ENCODE measurements at regions not wholly inside any gene's neighbourhood (a gene's known extent, or its start where the extent isn't known, plus 50 kb on each side); places are given as distances from the start of the nearest gene placed in this dataset.
A peak's percentile ranks its signal among the peaks of the same experiment; 100 is the strongest.

GRCh38 chr1:165014753-165015152, 341.8 kb downstream of the LMX1A start:
- DNase-seq = peak; percentile 17

GRCh38 chr1:165011991-165012531, 344.5 kb downstream of the LMX1A start:
- DNase-seq = no peak

GRCh38 chr1:165011186-165011585, 345.3 kb downstream of the LMX1A start:
- no peak for DNase-seq

GRCh38 chr1:165010418-165011070, 346.0 kb downstream of the LMX1A start:
- no peak for DNase-seq

- no peak for DNase-seq
These were observed 349.7 kb downstream of the LMX1A start for GRCh38 chr1:165006831-165007230.

DNA sequence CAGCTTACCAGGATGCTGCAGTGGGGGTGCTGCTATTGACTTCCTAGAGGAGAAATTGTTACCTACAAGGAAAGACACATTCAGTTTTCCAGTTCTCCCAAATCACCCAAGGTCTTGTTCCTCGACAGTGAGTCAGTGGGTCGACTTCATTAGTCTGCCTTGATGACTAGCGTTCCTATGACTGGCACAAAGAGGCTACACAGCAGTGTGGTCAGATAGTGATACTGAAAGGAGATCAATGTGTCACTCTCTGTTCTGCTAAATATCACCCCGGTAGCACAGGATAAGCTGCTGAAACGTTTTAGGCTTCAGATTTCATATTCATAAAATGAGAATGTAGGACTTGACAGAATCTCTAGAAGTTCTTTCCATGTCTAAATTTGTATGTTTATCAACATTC, 357.4 kb downstream of the LMX1A start:
- DNase-seq = no peak

- DNase-seq = no peak
These were observed 364.7 kb downstream of the LMX1A start for GRCh38 chr1:164991763-164992314.

GRCh38 chr1:164983023-164983650, 373.4 kb downstream of the LMX1A start:
- DNase-seq = no peak

DNA sequence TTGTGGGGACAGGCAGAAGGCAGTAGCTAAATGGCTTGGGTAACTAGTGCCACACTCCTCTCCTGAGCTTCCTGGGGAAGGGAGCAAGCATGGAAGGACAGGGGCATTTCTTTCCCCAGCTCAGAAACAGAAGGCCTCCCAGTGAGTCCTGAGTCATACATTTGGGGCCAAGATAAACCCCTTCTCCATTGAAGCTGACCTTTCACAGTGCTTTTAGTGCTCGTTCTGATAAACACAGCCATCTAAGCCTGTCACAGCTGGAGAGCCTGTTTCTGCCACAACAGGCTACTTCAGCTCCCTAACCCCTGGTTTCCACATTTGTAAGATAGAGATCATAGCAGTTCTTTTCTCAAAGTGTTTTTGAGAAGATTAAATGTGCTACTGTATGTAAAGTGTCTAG, 374.0 kb downstream of the LMX1A start:
- no peak for DNase-seq

DNA sequence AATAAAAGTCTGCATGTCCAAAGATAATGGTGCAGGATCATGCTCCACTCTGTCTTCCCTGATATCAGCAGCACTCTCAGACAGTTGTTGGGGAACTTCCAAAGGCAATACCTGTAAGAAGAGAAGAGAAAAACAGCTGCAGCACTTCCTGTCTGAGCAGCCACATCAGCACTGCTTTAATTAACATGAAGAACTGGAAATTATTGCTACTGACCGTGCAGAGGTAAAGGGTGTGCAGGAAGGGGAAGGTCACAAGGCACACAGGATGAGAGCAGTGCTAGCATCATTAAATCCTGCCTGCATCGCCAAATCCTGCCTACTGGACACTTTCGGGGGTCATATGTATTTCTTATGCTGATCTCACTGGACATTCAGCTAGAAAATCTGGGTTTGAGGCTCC, 379.0 kb downstream of the LMX1A start:
- DNase-seq = no peak

- no peak for DNase-seq
These were observed 384.5 kb downstream of the LMX1A start for GRCh38 chr1:164971921-164972415.

DNA sequence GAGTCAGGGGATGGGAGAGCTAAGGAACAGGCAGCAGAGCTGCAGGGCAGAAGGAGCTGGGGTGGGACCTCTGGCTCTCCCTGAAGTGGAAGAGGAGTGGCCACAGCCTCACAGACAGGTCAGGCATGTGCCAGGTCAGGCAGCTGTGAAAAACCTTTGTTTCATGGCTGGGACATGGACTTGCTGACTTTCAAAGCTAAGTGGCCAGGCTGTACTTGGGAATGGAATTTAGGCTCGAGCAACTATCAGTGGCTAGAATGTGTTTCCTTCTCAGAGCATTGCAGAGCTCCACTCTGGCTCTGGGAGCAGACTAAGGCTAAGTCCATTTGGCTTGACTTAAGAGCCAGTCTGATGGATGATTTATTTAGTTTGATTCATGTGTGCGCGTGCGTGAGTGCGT, 385.1 kb downstream of the LMX1A start:
- no peak for DNase-seq

DNA sequence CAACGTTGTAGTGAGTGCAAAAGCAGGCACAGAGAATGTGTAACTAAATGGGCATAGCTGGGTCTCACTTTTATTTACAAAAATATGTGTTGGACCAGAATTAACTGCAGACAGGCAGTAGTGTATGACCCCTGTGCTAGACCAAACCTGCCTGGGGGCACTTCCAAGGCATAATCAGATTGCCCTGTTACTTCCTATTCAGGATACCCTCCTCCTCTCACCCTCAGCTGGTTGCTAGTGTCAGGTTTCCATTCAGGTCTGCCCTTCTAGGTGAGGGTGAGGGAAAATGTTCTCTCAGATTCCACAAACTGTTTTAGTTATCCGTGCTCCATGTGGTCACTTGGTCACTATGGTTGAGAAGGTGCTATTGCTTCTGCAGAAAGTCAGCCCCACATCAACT, 387.3 kb downstream of the LMX1A start:
- no peak for DNase-seq

GRCh38 chr1:164967300-164967699, 389.2 kb downstream of the LMX1A start:
- no peak for DNase-seq

GRCh38 chr1:164961715-164962114, 394.8 kb downstream of the LMX1A start:
- DNase-seq = no peak

DNA sequence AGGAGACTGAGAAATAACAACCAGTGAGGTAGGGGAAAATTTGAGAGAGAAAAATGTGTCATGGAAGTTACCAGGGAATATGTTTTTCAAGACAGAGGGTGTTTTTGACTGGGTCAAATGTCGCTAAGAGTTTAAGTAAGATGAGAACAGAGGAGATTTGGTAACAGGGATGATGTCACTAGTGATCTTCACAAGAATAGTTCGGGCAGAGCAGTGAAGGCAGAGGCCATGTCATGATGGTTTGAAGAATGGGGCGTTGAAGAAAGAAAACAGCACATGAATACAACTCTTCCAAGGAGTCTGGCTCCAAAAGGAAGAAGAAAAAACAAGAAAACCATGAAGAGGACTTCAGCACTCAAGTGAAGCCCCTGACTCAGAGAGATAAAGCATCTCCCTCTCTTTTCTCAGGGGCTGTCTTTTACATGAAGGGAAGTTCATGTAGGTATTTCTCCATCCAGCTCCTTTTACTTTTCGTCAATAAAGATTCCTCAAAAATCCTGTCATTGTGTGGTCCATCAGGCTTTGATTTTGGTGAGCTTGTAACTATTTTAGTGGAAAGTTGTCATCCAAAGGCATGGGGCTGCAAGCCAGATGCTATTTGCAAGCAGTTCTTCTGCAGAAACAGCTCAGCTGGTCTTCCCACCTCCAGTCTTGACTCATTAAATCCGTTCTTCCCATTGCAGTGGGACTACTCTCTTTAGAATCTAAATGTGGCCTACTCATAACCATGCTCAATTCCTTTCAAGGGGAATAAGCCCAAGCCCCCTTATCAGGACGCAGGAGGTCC, 397.3 kb downstream of the LMX1A start:
- DNase-seq = no peak

GRCh38 chr1:164953815-164954214, 394.8 kb downstream of the PBX1 start:
- no peak for DNase-seq

DNA sequence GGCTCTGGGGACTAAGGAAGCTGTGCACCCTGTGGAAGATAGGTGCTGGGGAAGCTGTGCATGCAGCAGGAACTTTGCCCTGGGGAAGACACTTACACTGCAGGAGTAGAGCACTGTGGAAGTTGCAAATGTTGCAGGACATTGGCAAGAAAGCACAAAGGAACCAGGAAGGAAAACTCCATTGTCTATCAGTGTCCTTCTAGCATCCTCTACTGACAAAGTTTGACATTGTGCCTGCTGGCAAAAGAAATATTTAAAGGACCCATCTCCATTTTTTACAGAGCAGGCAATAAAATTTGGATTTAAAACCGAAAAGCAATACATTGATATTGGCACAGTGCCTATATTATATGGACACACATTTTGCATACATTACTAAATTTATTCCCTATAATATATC, 394.1 kb downstream of the PBX1 start:
- DNase-seq = no peak

- no peak for DNase-seq
These were observed 392.5 kb downstream of the PBX1 start for GRCh38 chr1:164951508-164951907.

GRCh38 chr1:164950541-164950986, 391.6 kb downstream of the PBX1 start:
- no peak for DNase-seq

GRCh38 chr1:164949771-164950471, 390.9 kb downstream of the PBX1 start:
- DNase-seq = no peak

- DNase-seq = no peak
These were observed 389.1 kb downstream of the PBX1 start for GRCh38 chr1:164948101-164948500.

DNA sequence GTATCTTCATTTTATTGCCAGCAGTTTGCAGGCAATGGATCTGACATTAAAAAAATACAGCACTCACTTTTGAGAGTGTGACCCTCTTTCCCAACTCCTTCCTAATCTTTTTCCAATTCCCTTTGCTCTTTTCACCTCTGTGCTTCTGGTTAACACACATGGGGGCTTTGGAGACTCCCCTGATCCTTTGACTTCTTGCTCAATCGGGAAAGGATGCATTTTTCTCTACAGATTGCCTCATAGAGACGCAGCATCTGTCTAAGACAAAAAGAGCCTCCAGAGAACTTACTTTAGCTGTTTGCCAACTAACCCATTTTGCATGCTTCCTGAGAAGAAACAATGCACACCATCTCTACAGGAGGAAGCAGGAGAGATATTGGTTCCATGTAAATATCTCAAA, 378.3 kb downstream of the PBX1 start:
- DNase-seq = no peak

Measured in NCI-H510A (cell line).